HepG2 (cell line): ENCODE measurements at regions not wholly inside any gene's neighbourhood (a gene's known extent, or its start where the extent isn't known, plus 50 kb on each side); places are given as distances from the start of the nearest gene placed in this dataset.

ENCODE experiments used
- ATAC-seq: fragments of 200-7000 bp; cut with Tn5 transposase; 3 replicates; pipeline ENCODE4 v1.9.1; 2020; ENCODE audit warnings: mild to moderate bottlenecking, moderate library complexity
- BruUV-seq: library from RNA; stranded (reverse); fragments of 400-500 nt; replicated peaks from 2 replicates; lab custom pipeline; 2021; lab: Mats Ljungman, UMichigan
- CTCF ChIA-PET: fragments of 300-600 bp; formaldehyde crosslinking; extraction: SDS; loops from one replicate; lab custom pipeline; 2021; ENCODE audit warnings: low total read pairs, inconsistent platforms, low intra/inter-chr PET ratio; lab: Yijun Ruan, JAX
- POLR2A ChIA-PET: fragments of 350-600 bp; sonication (Branson Sonifier 250); formaldehyde crosslinking; loops from one replicate; lab custom pipeline; 2020; ENCODE audit warnings: antibody characterized with exemption, inconsistent platforms; lab: Yijun Ruan, JAX
- DNase-seq: peaks from one replicate; pipeline ENCODE4 v3.0.0-alpha.2; 2015; ENCODE audit warnings: low spot score
- FAIRE-seq: peaks from 3 replicates; lab custom pipeline; 2011; peaks lifted over from hg19 to GRCh38; lab: Jason Lieb, UNC
- H2AFZ ChIP-seq: one replicate; pipeline ENCODE4 v1.6.1; 2011; ENCODE audit warnings: low read length, inconsistent platforms
- H3K27ac ChIP-seq: fragments of 300-600 bp; 3 replicates; pipeline ENCODE4 v1.8.0; 2011; ENCODE audit warnings: mixed run types, mild to moderate bottlenecking, mixed read lengths, low read length, inconsistent platforms; ENCODE audit not compliant: insufficient read depth; ENCODE audit errors: extremely low read length
- H3K27me3 ChIP-seq, 2 experiments: fragments of 200-600 bp in 1 of 2; 2 replicates in 1 of 2; 3 replicates in 1 of 2; pipeline versions ENCODE4 v1.6.0 to v1.8.0; 2011; ENCODE audit warnings: low read length in 2 of 2, mild to moderate bottlenecking in 2 of 2, moderate library complexity in 2 of 2, inconsistent platforms in 1 of 2; ENCODE audit not compliant: insufficient read depth in 2 of 2, control insufficient read depth in 1 of 2
- H3K36me3 ChIP-seq, 2 experiments: fragments of 200-600 bp in 1 of 2; replicated peaks in 1 of 2; 2 replicates in 1 of 2; 3 replicates in 1 of 2; pipeline versions ENCODE4 v1.5.1 to v1.8.0; 2011; ENCODE audit warnings: low read length in 2 of 2, inconsistent platforms in 1 of 2; ENCODE audit not compliant: insufficient read depth in 2 of 2, control insufficient read depth in 1 of 2
- H3K4me1 ChIP-seq: 2 replicates; pipeline ENCODE4 v1.5.1; 2012; ENCODE audit warnings: low read length, inconsistent platforms; ENCODE audit not compliant: insufficient read depth
- H3K4me2 ChIP-seq: 2 replicates; pipeline ENCODE4 v1.6.0; 2011; ENCODE audit warnings: low read depth, low read length, inconsistent platforms
- H3K4me3 ChIP-seq, 3 experiments: fragments of 200-600 bp in 1 of 3; sonication (generic), shearing (Covaris generic) in 1 of 3; replicated peaks in 1 of 3; 2 replicates each; pipeline ENCODE4 v1.5.1; 2011 to 2016; ENCODE audit warnings: low read length in 3 of 3, inconsistent platforms in 2 of 3, low read depth in 2 of 3, mild to moderate bottlenecking in 2 of 3, control low read depth in 1 of 3, mixed read lengths in 1 of 3; ENCODE audit not compliant: insufficient read depth in 1 of 3
- H3K79me2 ChIP-seq: one replicate; pipeline ENCODE4 v1.6.1; 2011; ENCODE audit warnings: low read length, inconsistent platforms; ENCODE audit not compliant: insufficient read depth
- H3K9ac ChIP-seq: 2 replicates; pipeline ENCODE4 v1.6.0; 2011; ENCODE audit warnings: mild to moderate bottlenecking, low read depth, low read length, inconsistent platforms; ENCODE audit not compliant: insufficient read depth
- H3K9me3 ChIP-seq: 2 replicates; pipeline ENCODE4 v1.5.1; 2012; ENCODE audit warnings: mild to moderate bottlenecking, low read length
- H4K20me1 ChIP-seq: 2 replicates; pipeline ENCODE4 v1.6.0; 2011; ENCODE audit warnings: inconsistent platforms, mild to moderate bottlenecking, low read length, moderate library complexity; ENCODE audit not compliant: insufficient read depth
- REST ChIP-seq, 2 experiments: IDR thresholded peaks; 2 replicates each; pipeline ENCODE4 v1.6.1; 2011 to 2012; ENCODE audit warnings: low read length in 2 of 2, borderline replicate concordance in 1 of 2, low read depth in 1 of 2, mild to moderate bottlenecking in 1 of 2, moderate library complexity in 1 of 2
- ZBTB1 ChIP-seq: sonication (generic); formaldehyde crosslinking; IDR thresholded peaks from 2 replicates; pipeline ENCODE4 v1.4.0; 2020; ENCODE audit warnings: missing genetic modification reagents, borderline replicate concordance
- WGBS: methylation state at CpG from one replicate; pipeline ENCODE4 v1.1.6; 2017; ENCODE audit warnings: low lambda C conversion rate; 5-methylcytosine and 5-hydroxymethylcytosine counted together
- in situ Hi-C: cut with HindIII; loops from 2 replicates; pipeline ENCODE4 v1.10.0; 2017; ENCODE audit warnings: low pct_unique_long_range_greater_than_20kb; ENCODE audit not compliant: extremely low pct_ligation_motif_present
- intact Hi-C: fragments of 100-400 bp; cut with micrococcal nuclease; formaldehyde crosslinking; loops from one replicate; pipeline ENCODE4 v1.10.0; 2022; ENCODE audit not compliant: unreplicated experiment

GRCh38 chr18:46283895-46284295 is 179.7 kb downstream of the HAUS1 start:
- WGBS, result 0% methylated on average over 4 of the region's 4 CpGs

More at GRCh38 chr18:46283895-46284295, 179.7 kb downstream of the HAUS1 start:
- Histone ChIP-seq H4K20me1 (peaks cover 4% of the 10 kb centered on the region; the same call in 1 of the 2 replicates), H3K79me2 (no peaks in the 10 kb centered on the region), H2AFZ (no peak overlapping the region), H3K4me2 (no peak overlapping the region), H3K36me3 (no peaks in the 10 kb centered on the region), H3K27ac (no peak overlapping the region), H3K4me3 (no peak overlapping the region), H3K9ac (no peak overlapping the region), H3K27me3 (0 out of 5 replicates have a peak, but pooled peaks cover 0 to 6% of the 10 kb centered on the region in 2 experiments), H3K9me3 (no peaks in the 10 kb centered on the region)
- intact Hi-C loops, result no loop called here
- BruUV-seq, result no TSS peak
- POLR2A ChIA-PET, result no interaction called here
- FAIRE-seq (no peak), ATAC-seq (peak; percentile 21; the same call in 2 of the 3 replicates)
- TF ChIP-seq REST (IDR thresholded peaks at IDR 0.05; ENCODE audit: borderline replicate concordance in 1 of 2, low read depth in 1 of 2, low read length in 2 of 2) (peak in 1 of 2 experiments; percentile 79; a peak in 3 of 4 replicates), ZBTB1 (CRISPR knock-in tag) (no peak)
- TF ChIP-seq, all 625 proteins: peak for 1
- no peaks in the 10 kb centered on the region; the same call in 1 of the 2 replicates for H3K4me1 ChIP-seq
- CTCF ChIA-PET, result no interaction called here
- in situ Hi-C loops, result loop anchor here (5.0 kb wide), 2 partner anchors 198 to 373 kb away; partner anchors contain the start of gene LOXHD1
- no peak for DNase-seq
